ENCODE measurements at regions not wholly inside any gene's neighbourhood (a gene's known extent, or its start where the extent isn't known, plus 50 kb on each side); places are given as distances from the start of the nearest gene placed in this dataset.

DNA sequence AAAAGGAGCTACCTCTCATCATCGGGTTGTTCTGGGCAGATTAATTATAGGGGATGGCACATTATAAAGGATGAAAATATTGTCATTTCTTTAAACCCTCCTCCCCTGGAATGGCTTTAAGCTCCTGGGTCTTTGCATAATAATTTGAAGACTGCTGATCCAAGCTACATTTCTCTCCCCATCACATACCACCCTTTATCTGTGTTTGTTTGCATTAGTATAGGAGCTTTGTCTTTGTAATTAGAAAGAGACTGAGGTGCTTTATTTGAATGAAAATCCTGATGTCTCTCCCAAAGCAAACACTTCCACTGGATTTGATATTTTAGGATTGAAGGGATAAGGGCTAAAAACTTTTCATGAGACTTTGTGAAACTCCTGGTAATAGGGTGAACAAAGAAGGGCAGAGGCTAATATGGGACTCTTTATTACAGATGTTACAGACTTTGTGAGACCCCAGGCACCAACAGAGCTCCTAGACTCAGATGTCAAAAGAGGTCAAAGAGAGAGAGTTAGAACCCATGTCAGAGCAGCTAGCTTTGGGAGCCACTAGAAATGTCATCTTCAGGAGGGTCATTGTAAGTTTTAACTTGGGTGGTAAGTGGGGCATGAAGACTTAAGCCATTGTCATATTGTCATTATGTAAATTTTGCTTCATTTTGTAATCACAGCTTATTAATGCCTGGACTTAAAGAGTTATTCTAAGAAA lies 75.3 kb upstream of the RXFP2 start:
- DNase-seq (ENCODE audit: extremely low spot score, insufficient read length, low read depth) (no peak), FAIRE-seq (no peak)

DNA sequence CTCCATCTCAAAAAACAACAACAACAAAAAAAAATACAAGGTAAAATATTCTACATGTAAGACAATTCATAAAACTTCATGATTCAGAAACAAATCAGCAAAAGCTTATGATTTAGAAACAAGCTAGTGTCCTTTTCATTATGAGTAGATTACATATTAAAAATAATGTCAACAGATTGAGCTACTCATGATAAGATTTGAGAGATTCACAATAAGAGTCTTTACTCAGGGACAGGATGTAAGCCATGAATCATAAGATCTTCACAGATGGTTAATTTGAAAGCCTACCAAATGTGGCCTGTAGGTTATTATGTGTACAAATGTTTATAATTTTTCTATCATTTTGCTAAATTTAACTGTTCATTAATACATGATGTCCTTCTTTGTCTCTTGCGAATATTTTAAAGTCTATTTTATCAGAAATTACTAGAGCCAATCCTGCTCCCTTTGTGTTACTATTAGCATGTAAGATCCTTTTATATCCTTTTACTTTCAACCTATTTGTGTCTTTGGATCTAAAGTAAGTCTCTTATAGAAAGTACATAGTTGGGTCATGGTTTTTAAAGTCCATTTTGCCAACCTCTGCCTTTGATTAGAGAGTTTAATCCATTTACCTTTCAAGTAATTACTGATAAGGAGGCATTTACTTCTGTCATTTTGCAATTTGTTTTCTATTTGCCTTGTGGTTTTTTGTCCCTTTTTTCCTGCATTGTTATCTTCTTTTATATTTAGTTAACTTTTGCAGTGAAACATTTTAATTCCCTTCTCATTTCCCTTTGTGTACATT lies 68.3 kb upstream of the RXFP2 start:
- FAIRE-seq (no peak), DNase-seq (ENCODE audit: extremely low spot score, insufficient read length, low read depth) (no peak)

DNA sequence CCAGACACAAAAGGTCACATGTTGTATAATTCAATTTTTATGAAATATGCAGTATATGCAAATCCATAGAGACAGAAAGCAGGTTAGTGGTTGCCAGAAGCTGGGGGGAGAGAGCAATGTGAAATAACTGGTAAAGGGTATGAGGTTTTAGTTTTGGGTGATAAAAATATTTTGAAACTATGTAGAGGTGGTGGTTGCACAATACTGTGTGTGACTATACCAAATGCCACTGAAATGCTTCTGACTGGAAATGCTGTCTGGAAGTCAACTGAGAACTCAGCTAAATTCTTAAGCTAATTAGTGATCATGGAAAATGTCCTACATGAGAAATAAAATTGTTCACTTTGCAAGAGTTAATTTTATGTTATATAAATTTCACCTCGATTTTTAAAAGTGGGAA lies 65.3 kb upstream of the RXFP2 start:
- FAIRE-seq (no peak), DNase-seq (ENCODE audit: extremely low spot score, insufficient read length, low read depth) (no peak)

DNA sequence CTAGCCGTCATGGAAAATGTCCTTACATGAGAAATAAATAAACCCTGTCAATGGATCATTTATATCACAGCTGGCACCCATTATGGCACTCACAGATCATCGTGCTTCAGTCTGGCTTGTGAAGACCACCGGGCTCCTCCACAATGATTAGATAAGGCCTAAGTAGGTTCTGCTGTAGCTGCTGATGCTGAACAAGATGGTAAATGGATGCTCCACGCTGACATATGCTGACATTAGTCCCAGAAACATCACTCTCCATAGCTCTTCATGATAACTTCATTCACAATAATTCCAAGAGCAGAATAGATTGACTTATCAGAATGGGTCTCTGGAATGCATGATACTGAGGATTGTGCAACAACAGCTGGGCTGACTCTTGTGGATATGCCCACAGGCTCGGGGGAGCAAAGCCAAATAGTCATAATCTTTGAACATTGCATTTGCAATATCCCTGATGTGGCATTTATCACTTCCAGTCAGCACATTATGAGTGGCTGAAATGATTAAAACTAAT lies 63.8 kb upstream of the RXFP2 start:
- FAIRE-seq (no peak), DNase-seq (ENCODE audit: extremely low spot score, insufficient read length, low read depth) (no peak)

DNA sequence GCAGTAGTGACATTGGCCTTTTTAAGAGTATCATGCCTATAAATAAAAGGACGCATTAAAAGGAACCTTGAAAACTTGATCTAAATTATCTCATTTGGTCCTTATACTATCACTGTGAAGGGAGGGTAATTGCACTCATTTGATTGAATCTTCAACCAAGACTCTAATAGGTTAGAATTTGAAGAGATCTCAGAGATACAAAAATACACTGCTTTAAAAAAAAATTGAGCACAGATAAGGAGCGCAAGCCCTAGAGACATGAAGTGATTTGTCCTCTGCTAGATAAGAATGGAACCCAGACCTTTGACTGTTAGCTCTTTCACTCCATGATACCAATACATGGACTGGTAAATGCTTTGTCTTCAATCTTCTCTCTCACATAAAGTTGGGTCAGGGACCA lies 58.2 kb upstream of the RXFP2 start:
- DNase-seq (ENCODE audit: extremely low spot score, insufficient read length, low read depth) = no peak
- FAIRE-seq = no peak

DNA sequence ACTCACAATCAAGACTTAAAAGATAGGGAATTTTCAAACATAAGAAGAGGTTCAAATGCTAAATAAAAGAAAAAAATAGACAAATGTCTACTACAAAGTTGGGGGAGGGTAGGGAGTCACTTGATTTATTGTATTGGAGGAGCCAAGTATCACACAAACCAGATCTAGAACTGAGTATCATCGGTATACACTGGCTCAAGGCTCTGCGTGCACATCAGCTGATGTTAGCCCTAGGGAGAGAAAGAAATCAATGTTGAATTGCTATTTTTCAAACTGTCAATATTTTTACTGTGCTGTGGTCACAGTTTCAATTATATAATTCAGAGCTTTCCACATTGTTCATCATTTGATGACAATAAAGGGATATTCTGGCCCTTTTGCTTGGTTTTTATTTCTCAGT lies 54.9 kb upstream of the RXFP2 start:
- FAIRE-seq (no peak), DNase-seq (ENCODE audit: extremely low spot score, insufficient read length, low read depth) (no peak)

DNA sequence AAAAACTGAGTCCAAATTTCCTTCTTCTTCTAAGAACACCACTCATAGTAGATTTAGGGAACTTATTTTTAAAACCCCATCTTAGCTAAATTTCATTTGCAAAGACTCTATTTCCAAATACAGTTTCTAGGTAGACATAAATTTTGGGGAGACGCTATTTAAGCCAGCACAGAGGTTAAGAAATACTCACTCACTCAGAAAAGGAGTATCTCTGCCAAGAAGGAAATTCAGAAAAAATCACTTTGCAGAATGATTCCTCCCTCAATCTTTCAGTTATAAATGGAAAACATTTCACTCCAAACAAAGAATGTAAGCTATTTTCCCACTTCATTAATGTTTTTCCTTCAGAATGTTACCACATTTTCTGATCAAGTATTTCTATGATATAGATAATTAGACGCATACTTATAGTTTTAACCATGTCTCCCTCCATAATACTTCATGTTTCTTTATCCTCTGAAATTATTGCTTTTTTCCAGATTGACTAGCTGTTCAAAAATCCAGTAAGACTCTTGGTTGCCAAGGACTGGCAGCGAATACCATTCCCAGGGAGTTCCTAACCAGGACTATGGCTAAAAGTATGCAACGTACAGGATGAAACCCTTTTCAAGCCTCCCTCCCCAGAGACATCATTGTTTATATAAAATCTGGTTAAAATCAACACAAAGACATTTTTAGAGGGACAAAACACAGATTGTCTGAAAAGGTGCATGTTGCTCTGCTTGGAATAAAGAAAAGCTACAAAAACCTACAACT lies 52.5 kb upstream of the RXFP2 start:
- DNase-seq (ENCODE audit: extremely low spot score, insufficient read length, low read depth) = no peak
- FAIRE-seq = no peak

Data from GM18507 (cell line).